ENCODE measurements at regions not wholly inside any gene's neighbourhood (a gene's known extent, or its start where the extent isn't known, plus 50 kb on each side); places are given as distances from the start of the nearest gene placed in this dataset.

- no peak overlapping the region for H2BK120ac ChIP-seq (ENCODE audit: low read depth, low read length, poor library complexity, severe bottlenecking)
- no peak overlapping the region for H3K14ac ChIP-seq (ENCODE audit: insufficient read depth, low read length)
- H3K27me3 ChIP-seq (ENCODE audit: insufficient read depth, low read length) = no peaks in the 10 kb centered on the region
- no peak overlapping the region for H3K9ac ChIP-seq (ENCODE audit: extremely low read depth, insufficient read length, low read length)
- no peaks in the 10 kb centered on the region for H3K23me2 ChIP-seq (ENCODE audit: insufficient read length, low read depth, low read length, poor library complexity, severe bottlenecking)
- TF ChIP-seq CTCF (conservative IDR thresholded peaks at IDR 0.05) = no peak
- H2AFZ ChIP-seq (ENCODE audit: low read length) = no peak overlapping the region
- no peaks in the 10 kb centered on the region for H3K79me1 ChIP-seq (ENCODE audit: insufficient read depth, low read depth, low read length, poor library complexity, severe bottlenecking)
- Mint-ChIP-seq H3K4me1 (peaks cover 6 to 7% of the 10 kb centered on the region in 2 experiments), H3K27ac (no peak overlapping the region), H3K9me3 (peaks cover 0 to 4% of the 10 kb centered on the region in 2 experiments; a peak in 2 of 5 replicates), H3K27me3 (ENCODE audit: low read depth) (no peaks in the 10 kb centered on the region), H3K36me3 (ENCODE audit: insufficient read depth in 1 of 3, low read depth in 3 of 3) (peaks cover 0 to 2% (median 0%) of the 10 kb centered on the region in 3 experiments; a peak in 2 of 7 replicates), H3K4me3 (no peak overlapping the region)
- no peak overlapping the region for H4K5ac ChIP-seq (ENCODE audit: insufficient read length, low read depth, low read length)
- no CpG with 5 or more reads among the region's 4 CpGs for WGBS (ENCODE audit: extremely low coverage, insufficient read length, low lambda C conversion rate)
- H3K18ac ChIP-seq (ENCODE audit: insufficient read length, low read depth, low read length) = no peak overlapping the region
- H3K27ac ChIP-seq (ENCODE audit: insufficient read length, low read depth, low read length) = no peak overlapping the region
- no peaks in the 10 kb centered on the region for H4K20me1 ChIP-seq (ENCODE audit: control insufficient read depth, insufficient read depth, insufficient read length)
- DNase-seq = no peak
- H3K23ac ChIP-seq (ENCODE audit: insufficient read length, low read depth, low read length) = no peak overlapping the region
- no peaks in the 10 kb centered on the region for H3K9me3 ChIP-seq (ENCODE audit: control insufficient read depth, low read depth, low read length)
- H2AK5ac ChIP-seq (ENCODE audit: insufficient read length, low read length) = no peak overlapping the region
- no peaks in the 10 kb centered on the region for H3K79me2 ChIP-seq (ENCODE audit: insufficient read depth, low read length)
- H2BK12ac ChIP-seq (ENCODE audit: insufficient read length, low read depth, low read length) = no peak overlapping the region
- no peak overlapping the region for H3K4ac ChIP-seq (ENCODE audit: low read depth, low read length)
- H4K8ac ChIP-seq (replicated peaks; ENCODE audit: insufficient read length, low read depth, low read length) = no peak overlapping the region
- no peak overlapping the region for H3K4me2 ChIP-seq (ENCODE audit: insufficient read depth, insufficient read length, low read length)
- no peak overlapping the region for H2BK5ac ChIP-seq (ENCODE audit: insufficient read length, low read length)
- no peak overlapping the region for H4K91ac ChIP-seq (ENCODE audit: insufficient read length, low read depth, low read length)
- no peaks in the 10 kb centered on the region; the same call in 1 of the 2 replicates for H3K4me1 ChIP-seq (ENCODE audit: insufficient read depth, low read length)
- H2BK15ac ChIP-seq (ENCODE audit: low read depth, low read length) = no peak overlapping the region
- no peak overlapping the region for H2BK20ac ChIP-seq (ENCODE audit: low read depth, low read length, poor library complexity, severe bottlenecking)
- no peak overlapping the region for H3T11ph ChIP-seq (ENCODE audit: low read length)
- no peak overlapping the region for H3K56ac ChIP-seq (ENCODE audit: insufficient read length, low read depth, low read length)
These were observed 376.0 kb downstream of the ICE1 start for GRCh38 chr5:5798462-5798861.
